Right ventricle myocardium inferior (tissue), 1 donor: ENCODE measurements at regions not wholly inside any gene's neighbourhood (a gene's known extent, or its start where the extent isn't known, plus 50 kb on each side); places are given as distances from the start of the nearest gene placed in this dataset.

Experiments
- ATAC-seq: fragments of 200-7000 bp; cut with Tn5 transposase; one replicate; pipeline ENCODE4 v1.9.1; 2020; ENCODE audit warnings: mild to moderate bottlenecking, moderate library complexity
- DNase-seq: peaks from one replicate; pipeline ENCODE4 v3.0.0; 2021; ENCODE audit errors: missing footprints
- intact Hi-C: fragments of 100-400 bp; cut with DNase I; formaldehyde crosslinking; loops from one replicate; pipeline ENCODE4 v1.11.0; 2022
- donor health status: DM: no; HTN: yes; CAD: no; lungs with severe emphysema.

DNA sequence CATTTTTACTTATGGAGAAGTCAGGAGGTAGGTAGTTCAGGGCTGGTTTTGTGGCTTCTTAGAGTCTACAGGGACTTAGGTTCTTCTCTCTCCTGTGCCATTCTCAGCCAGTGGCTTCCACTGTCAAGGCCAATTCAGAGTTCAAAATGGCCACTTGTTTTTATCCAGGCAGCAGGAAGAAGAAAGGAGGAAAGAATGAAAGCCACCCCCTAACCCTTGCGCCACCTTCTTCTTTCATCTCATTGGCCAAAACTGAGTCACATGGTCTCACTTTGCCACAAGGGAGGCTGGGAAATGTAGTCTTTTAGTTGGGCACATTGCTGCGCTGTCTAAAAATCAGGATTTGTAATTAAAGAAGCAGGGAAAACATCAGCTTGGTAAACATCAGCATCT lies 60.8 kb upstream of the MED9 start:
- intact Hi-C loops, result no loop called here

DNA sequence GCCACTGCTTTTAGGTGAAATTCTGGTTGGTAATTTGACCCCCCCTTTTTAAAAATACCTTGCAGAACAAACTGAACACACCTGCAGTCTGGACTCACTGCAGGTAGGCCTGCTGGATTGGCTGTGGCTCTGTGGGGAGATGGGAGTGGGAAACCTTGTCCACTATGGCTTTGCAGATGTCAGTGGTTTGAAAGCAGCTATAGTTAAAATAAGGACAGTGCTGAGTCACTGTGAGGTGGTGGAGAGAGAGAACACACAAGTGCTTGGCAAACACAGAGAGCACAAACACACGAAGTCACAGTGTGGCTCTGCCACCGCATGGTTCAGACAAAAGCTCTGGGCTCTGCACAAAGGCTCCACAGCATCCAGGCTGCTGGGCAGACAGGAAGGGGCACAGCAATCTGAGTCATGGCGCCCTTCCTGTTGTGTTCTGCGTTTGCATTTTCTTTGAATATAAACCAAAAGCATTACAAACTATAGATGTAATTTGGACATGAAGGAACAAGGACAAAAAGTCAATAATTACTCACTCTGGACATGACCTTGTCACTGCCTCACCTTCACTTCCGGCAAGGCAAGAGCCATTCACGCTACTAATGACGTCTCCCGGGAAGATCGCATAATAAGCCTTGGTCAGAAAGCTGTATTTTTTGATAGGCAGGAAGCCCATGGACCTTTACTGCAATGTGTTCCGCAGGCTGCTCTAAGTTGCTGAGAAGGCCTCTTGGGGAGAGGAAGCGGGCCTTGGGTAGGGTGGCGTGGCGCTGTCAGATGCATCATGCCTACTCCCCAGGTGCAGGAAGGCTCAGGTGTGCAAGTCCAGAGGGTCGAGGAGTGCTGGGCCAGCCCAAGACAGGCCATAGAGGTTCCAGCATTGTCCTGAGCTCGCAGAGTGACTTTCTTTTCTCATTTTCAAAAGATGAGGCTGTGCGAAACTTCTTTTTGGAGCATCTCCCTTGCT lies 60.1 kb upstream of the MED9 start:
- intact Hi-C loops, result no loop called here
- ATAC-seq, result peak; percentile 55
- DNase-seq, result no peak

More for the DNA sequence above, 60.8 kb upstream of the MED9 start:
- DNase-seq, result no peak
- no peak for ATAC-seq

GRCh38 chr17:17417718-17418181 lies 59.0 kb upstream of the MED9 start:
- intact Hi-C loops, result no loop called here
- DNase-seq, result no peak
- no peak for ATAC-seq

DNA sequence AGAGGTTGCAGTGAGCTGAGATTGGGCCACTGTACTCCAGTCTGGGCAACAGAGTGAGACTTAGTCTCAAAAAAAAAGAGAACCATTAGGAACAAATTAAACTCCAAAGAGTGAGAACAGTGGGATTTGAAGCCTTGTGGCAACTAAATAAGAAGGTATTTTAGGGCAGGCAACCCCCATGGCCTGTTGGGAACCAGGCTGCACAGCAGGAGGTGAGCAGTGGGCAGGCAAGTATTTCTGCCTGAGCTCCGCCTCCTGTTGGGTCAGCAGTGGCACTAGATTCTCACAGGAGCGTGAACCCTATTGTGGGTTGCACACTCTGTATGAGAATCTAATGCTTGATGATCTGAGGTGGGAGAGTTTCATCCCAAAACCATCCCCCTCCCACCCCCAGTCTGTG lies 57.6 kb upstream of the MED9 start:
- intact Hi-C loops, result no loop called here
- ATAC-seq (no peak), DNase-seq (no peak)

- peak; percentile 8 for ATAC-seq
- intact Hi-C loops, result loop anchor here (2.0 to 5.0 kb wide), 2 partner anchors 58 to 151 kb away; partner anchors contain the start of gene MED9
These were observed 57.2 kb upstream of the MED9 start for GRCh38 chr17:17419631-17420030.

GRCh38 chr17:17420082-17420481 lies 56.7 kb upstream of the MED9 start:
- peak; percentile 86 for DNase-seq
- intact Hi-C loops, result loop anchor here (2.0 to 5.0 kb wide), 2 partner anchors 57 to 151 kb away; partner anchors contain the start of gene MED9
- peak; percentile 56 for ATAC-seq

More at GRCh38 chr17:17419631-17420030, 57.2 kb upstream of the MED9 start:
- no peak for DNase-seq

DNA sequence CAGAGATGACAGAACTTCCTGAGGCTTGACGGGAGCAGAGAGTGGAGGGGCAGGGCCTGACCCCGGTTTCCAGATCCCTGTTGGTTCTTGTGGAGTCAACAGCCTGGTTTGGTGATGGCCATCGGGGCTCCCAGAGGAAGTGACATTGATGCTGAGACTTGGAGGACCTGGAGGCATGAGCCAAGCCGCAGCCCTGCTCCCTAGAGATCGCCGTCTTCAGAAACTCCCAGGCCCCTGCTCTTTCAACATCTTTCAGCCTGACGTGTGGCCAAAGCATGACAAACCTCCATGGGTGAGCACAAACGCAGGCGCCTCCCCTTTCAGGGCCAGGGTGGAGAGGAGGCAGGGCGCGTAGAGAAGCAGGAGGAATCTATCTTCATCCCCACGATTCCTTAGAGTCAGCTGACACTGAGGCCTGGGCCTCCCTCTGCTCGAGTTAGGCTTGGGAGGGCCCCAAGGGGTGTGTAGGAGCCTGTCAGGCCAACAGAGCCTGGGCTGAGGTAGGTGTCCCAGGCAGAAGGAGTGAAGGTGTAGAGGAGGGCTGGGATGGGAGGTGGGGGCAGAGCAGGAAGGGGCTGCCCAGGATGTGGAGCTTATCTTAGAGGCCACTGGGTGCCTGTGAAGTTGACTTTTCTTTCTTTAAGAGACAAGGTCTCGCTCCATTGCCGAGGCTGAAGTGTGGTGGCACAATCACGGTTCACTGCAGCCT lies 56.1 kb upstream of the MED9 start:
- ATAC-seq, result peak; percentile 78
- intact Hi-C loops, result loop anchor here (2.0 to 5.0 kb wide), 2 partner anchors 57 to 150 kb away; partner anchors contain the start of gene MED9
- DNase-seq, result peak; percentile 92

DNA sequence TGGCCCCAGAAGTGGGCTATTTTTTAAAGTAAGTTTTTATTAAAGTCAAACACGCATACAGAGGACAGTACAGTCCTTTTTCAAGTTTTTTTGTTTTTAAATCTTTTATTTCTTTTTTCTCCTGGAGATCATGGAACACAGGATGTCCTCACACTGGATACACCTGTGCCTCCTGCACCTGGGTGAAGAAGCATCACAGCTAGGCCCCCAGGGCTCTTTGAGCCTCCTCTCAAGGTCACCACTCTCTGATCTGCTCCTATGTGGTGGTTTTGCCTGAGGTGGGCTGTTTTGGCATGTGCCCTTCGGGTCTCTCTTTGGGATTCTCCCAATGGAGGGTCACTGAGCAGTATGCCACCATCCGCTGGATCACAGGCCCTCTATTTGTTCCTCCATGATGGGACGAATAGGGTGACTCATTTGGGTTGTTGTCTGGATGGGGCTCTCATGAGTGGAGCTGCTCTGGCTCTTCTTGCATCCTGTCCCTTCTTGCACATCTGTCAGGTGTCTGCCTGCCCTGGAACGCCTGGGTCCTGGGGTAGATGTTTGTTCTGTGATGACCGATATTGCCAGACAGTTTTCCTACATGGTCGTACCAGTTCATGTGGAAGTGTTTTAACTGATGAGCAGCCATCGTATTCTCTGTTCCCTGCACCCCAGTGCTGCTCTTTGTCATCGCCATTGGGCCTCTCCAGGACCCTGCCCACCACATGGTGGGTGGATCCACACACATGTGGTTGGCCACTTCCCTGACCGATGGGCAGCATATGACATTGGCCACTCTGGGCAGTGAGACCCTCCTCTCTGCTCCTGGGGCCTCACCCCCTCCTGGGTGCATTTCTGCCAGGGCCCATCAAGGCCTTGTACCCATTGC lies 55.2 kb upstream of the MED9 start:
- DNase-seq, result no peak
- ATAC-seq, result no peak
- intact Hi-C loops, result loop anchor here (2.0 to 5.0 kb wide), 3 partner anchors 56 to 149 kb away; partner anchors contain the start of gene MED9

DNA sequence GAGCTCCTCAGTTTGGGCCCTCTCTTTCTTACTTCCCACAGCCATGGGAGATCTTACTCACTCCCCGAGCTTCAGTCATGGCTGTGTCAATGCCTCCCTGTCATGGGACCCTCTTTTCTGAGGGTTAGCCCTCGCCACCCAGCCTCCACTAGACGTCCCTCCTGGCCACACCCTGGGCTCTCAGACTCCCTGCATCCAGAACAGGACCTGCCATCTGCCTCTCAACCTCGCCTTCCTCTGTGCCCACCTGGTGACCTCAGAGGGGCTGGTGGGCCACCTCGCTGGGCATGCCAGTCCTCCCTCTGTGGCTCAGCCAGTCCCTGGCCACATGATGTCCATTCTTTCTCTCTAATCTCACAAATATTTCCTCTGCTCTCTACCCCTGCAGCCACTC lies 54.6 kb upstream of the MED9 start:
- no peak for ATAC-seq
- intact Hi-C loops, result loop anchor here (2.0 to 5.0 kb wide), 2 partner anchors 55 to 57 kb away; partner anchors contain the start of gene MED9
- DNase-seq, result no peak

GRCh38 chr17:17422641-17423040 lies 54.2 kb upstream of the MED9 start:
- intact Hi-C loops, result loop anchor here (2.0 to 5.0 kb wide), 2 partner anchors 55 to 58 kb away; partner anchors contain the start of gene MED9
- no peak for DNase-seq
- ATAC-seq, result peak; percentile 33

DNA sequence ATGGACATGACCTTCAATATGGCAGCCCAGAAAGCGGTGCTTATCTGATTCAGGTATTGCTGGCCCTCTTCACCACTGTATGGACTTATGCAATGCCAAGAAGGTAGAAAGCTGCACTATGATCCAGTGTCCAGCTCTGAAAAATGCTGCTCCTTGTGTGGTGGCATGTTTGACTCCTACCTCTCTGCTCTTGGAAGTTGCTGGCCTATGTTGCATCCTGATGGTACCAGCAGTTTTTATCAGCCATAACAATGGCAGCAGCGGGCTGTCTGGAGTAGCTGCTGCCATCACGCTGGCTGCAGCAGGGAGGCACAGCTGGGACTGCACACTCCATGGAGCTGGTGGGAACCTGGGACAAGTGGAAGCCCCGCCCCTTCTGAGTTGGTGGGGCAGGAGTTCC lies 53.1 kb upstream of the MED9 start:
- ATAC-seq, result no peak
- intact Hi-C loops, result loop anchor here (2.0 to 5.0 kb wide), 2 partner anchors 54 to 59 kb away; partner anchors contain the start of gene MED9

GRCh38 chr17:17424552-17424951 lies 52.2 kb upstream of the MED9 start:
- DNase-seq (no peak), ATAC-seq (no peak)
- intact Hi-C loops, result loop anchor here (5.0 kb wide), 1 partner anchor 53 kb away; the partner anchor contains the start of gene MED9

More for the DNA sequence above, 53.1 kb upstream of the MED9 start:
- DNase-seq, result no peak

DNA sequence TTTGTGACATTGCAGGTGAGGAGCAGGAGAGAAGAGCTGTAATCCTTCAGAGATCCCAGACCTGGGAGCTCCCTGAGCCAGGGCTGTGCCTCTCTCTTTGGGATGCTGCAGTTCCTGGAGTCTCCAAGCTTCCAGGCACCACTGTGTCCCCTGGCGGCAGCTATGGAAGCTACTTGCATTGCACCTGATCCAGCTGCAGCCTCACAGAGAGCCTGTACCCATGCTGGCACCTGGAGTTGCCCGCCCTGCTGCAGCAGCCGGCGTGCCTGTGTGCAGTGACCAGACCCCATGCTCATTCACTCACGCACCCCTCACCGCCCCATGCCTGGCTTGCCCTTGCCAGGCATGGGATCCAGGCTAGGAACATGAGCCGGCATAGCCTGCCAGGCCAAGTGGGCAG lies 51.8 kb upstream of the MED9 start:
- ATAC-seq, result no peak
- DNase-seq, result no peak
- intact Hi-C loops, result no loop called here

GRCh38 chr17:17425591-17425990 lies 51.2 kb upstream of the MED9 start:
- DNase-seq (no peak), ATAC-seq (peak; percentile 33)
- intact Hi-C loops, result no loop called here

GRCh38 chr17:17426184-17426583 lies 50.6 kb upstream of the MED9 start:
- no peak for ATAC-seq
- intact Hi-C loops, result no loop called here
- DNase-seq, result no peak
